ENCODE measurements at regions not wholly inside any gene's neighbourhood (a gene's known extent, or its start where the extent isn't known, plus 50 kb on each side); places are given as distances from the start of the nearest gene placed in this dataset.

DNA sequence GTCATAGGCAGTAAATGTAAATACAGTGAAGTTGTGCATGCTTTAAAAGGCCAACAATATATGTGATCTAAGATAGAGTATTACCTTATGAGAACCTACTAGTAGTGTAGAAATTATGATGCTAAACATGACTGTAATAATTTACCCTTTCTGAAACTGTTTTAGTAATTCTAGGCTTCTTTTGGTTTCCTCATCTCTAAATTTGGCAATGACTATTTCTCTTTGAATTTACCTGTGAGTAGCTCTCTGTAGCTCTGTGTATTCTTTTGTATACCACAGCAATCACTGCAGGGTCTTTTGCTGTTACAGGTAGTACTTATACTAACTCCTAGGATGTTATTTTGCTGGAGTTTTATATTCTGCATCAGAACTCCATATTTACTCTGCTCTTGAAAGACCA, 169.6 kb downstream of the KDM5D start:
- TF ChIP-seq, protein P1, sequence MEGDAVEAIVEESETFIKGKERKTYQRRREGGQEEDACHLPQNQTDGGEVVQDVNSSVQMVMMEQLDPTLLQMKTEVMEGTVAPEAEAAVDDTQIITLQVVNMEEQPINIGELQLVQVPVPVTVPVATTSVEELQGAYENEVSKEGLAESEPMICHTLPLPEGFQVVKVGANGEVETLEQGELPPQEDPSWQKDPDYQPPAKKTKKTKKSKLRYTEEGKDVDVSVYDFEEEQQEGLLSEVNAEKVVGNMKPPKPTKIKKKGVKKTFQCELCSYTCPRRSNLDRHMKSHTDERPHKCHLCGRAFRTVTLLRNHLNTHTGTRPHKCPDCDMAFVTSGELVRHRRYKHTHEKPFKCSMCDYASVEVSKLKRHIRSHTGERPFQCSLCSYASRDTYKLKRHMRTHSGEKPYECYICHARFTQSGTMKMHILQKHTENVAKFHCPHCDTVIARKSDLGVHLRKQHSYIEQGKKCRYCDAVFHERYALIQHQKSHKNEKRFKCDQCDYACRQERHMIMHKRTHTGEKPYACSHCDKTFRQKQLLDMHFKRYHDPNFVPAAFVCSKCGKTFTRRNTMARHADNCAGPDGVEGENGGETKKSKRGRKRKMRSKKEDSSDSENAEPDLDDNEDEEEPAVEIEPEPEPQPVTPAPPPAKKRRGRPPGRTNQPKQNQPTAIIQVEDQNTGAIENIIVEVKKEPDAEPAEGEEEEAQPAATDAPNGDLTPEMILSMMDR (IDR thresholded peaks at IDR 0.05): no peak
- no peak for TF ChIP-seq POLR2A (IDR thresholded peaks at IDR 0.05)
